HuH-7.5 (cell line): ENCODE measurements at regions not wholly inside any gene's neighbourhood (a gene's known extent, or its start where the extent isn't known, plus 50 kb on each side); places are given as distances from the start of the nearest gene placed in this dataset.

Experiments
- DNase-seq: peaks from one replicate; pipeline ENCODE4 v3.0.0; 2011; ENCODE audit warnings: low spot score

DNA sequence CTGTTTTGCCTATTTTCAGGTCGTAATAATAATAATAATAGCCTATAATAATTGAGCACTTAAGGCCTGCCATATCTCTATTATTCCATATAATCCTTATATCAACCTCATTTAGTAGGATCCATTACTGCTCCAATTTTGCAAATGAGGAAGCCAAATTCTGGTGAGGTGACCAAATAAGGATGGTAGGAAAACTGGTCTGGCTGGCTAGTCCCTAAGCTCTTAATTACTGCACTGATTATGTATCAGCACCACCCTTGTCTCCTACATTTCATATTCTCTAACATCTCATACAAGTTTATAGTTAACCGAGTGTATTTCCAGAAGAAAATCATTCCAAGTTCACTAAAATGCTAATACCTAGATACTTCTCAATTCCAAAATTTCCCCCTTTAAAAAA, 166.5 kb upstream of the RGMB start:
- DNase-seq: no peak

- DNase-seq: no peak
Measured at GRCh38 chr5:98608052-98608451, 165.4 kb upstream of the RGMB start.

DNA sequence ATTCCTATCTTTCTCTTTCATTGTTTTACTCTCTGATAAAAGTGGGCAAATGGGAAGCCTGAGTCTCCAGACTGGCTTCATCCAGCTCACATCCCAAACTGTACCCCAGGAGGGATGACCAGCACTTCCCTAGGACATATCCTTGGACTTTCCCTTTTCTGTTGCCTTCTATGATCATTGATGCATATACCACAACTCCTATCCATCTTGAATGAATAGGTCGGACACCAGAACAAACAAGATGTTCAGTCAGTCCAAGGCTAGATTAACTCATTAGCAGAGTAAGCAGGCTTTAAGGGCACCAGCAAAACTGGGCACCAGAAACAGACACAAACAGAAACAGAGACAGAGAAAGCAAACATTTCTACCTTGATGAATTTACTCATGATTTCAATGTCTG, 159.1 kb upstream of the RGMB start:
- no peak for DNase-seq

- no peak for DNase-seq
Measured at GRCh38 chr5:98621821-98622220, 151.6 kb upstream of the RGMB start.

- no peak for DNase-seq
Measured at GRCh38 chr5:98624145-98624880, 149.2 kb upstream of the RGMB start.

GRCh38 chr5:98627121-98627520, 146.3 kb upstream of the RGMB start:
- DNase-seq: no peak

GRCh38 chr5:98630621-98631020, 142.8 kb upstream of the RGMB start:
- DNase-seq: no peak

DNA sequence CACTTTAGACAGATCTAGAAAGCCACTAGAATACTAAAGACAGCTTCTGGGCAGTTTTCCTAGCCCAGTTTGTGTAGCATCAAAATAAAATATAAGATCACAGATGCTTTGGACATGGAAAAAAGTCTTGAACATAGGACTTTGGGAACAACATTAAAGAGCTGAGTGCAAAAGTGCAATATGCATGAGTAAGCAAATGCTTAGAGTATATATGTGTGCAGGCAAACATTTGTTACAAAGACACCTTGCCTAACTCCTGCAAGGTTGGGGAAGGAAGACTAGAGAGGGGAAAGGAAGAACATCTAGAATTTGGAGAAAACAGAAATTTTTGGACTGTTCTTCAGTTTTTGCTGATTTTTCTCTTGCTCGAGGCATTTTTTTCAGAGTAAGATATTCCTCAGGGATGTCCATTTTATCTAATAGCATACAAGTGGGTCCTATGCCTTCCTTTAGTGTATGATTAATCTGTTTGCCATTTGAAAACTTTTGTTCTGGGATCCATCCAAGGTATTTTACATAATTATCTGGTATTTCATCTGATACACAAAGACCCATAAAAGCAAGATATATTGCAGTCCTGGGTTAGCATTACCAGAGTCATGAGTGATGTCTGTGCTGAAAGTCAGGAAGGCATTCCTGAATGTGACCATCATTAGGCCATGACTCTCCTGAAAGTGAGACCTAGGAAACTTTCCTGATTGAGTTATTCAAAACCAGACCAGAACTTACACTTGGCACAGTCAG, 142.0 kb upstream of the RGMB start:
- no peak for DNase-seq

- DNase-seq: no peak
Measured at GRCh38 chr5:98635656-98636055, 137.8 kb upstream of the RGMB start.

GRCh38 chr5:98637116-98637515, 136.3 kb upstream of the RGMB start:
- no peak for DNase-seq

GRCh38 chr5:98637557-98637956, 135.9 kb upstream of the RGMB start:
- DNase-seq: no peak

GRCh38 chr5:98638111-98638510, 135.4 kb upstream of the RGMB start:
- no peak for DNase-seq

GRCh38 chr5:98638701-98639100, 134.8 kb upstream of the RGMB start:
- DNase-seq: no peak

DNA sequence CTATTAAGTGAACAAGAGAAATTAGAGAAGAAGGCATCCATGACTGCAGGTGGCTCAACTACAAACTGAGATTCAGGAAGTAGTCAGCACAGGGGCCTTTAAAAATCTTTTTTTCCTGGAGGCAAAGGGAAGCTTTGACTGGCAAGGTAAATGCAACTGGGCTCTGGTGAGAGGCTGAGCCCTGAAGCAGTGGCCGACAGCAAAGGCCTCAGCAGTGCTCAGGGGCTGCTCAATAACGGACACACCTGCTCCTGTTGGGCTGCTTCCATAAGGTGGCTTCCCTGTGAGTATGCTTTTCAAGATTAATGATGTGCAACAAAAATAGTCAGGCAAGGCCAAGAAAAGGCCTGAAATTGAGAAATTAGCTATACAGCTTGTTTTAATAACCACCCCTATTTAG, 134.2 kb upstream of the RGMB start:
- no peak for DNase-seq

- no peak for DNase-seq
Measured at GRCh38 chr5:98641671-98642070, 131.8 kb upstream of the RGMB start.

DNA sequence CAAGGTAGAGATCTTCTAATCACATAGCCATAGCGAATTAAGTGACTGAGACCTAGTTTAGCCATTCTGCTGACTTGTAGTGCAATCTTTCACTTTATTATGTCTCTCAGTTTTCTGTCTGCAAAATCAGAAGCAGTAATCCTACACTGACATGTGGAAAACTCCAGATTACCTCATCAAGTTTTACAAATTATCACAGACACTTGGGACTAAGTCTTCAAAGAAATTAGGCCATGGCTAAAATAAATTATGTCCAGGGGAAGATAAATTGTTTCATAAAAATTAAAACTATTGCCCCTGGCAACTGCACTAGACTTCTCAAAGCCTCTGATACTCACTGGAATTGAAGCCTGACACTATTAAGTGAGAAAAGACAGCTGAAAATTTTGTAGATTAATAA, 129.9 kb upstream of the RGMB start:
- no peak for DNase-seq

- no peak for DNase-seq
Measured at GRCh38 chr5:98651715-98652114, 121.7 kb upstream of the RGMB start.

GRCh38 chr5:98656125-98656795, 117.2 kb upstream of the RGMB start:
- DNase-seq: no peak

GRCh38 chr5:98656796-98657195, 116.7 kb upstream of the RGMB start:
- DNase-seq: no peak

DNA sequence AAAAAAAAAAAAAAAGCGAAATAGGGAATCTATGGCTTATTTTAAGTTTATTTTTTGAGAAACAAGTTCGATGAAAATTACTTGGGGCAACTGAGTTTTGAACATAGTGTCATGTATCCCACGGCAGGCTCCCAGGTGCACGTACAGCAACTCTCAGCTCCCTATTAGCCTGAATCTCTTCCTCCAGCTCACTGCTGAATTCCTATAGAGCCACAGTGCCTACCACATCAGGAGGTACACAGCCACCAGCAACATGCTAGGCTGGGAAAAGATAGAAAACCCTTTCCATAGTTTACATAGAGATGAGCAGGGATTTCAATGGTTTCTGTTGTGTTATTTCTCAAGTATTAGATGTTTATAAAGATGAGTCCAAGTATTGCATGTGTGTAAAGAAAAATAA, 115.9 kb upstream of the RGMB start:
- DNase-seq: no peak

- no peak for DNase-seq
Measured at GRCh38 chr5:98663521-98663920, 109.9 kb upstream of the RGMB start.

GRCh38 chr5:98664736-98665135, 108.7 kb upstream of the RGMB start:
- DNase-seq: no peak

DNA sequence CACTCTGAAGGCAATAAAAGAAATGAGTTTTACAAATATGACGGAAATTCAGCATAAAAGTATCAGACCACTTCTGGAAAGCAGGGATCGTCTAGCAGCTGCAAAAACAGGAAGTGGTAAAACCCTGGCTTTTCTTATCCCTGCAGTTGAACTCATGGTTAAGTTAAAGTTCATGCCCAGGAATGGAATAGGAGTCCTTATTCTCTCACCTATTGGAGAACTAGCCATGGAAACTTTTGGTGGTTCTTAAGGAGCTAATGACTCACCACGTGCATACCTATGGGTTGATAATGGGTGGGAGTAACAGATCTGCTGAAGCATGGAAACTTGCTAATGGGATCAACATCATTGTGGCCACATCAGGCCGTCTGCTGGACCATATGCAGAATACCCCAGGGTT, 93.5 kb upstream of the RGMB start:
- no peak for DNase-seq
